SKM-1 treated with dmso at 0.1 percent for 144 hours (cell line): ENCODE measurements at regions not wholly inside any gene's neighbourhood (a gene's known extent, or its start where the extent isn't known, plus 50 kb on each side); places are given as distances from the start of the nearest gene placed in this dataset.

ENCODE experiments used
- DNase-seq: peaks from one replicate; lab custom pipeline; 2025; ENCODE audit not compliant: unreplicated experiment; lab: John Stamatoyannopoulos, UW

DNA sequence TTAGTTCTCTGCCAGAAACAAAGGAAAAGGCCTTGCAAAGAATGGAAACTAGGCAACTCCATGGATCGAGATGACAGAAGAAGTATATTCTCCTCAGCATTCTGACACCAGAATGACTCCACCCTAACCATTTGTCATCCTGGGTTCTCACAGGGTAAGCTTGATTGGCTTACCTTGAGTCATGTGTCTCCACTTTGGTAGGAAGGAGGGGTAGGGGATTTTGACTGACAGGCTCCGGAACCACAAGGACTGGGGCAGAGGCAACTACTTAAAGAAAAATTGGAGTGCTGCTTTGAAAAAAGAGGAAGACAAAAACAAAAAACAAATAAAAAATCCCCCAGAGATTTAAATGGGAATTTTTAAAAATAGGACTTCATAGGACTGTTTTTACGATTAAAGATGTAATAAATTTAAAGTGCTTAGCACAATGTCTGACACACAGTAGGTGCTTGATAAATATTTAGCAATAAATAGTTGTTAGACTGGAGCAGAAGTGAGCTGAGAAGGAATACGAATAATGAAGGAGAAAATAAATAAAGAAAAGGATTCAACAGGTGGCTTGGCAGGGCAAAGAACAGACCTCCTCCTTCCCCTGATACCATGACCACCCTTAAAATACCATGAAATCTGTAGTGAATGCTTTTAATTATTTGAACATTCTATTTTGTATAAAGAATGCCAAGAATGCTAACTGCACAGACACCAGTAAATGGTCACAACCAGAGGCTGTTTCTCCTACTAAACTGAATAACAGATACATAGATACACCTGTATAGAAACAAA lies 230.2 kb downstream of the CDCA7 start:
- no peak for DNase-seq

DNA sequence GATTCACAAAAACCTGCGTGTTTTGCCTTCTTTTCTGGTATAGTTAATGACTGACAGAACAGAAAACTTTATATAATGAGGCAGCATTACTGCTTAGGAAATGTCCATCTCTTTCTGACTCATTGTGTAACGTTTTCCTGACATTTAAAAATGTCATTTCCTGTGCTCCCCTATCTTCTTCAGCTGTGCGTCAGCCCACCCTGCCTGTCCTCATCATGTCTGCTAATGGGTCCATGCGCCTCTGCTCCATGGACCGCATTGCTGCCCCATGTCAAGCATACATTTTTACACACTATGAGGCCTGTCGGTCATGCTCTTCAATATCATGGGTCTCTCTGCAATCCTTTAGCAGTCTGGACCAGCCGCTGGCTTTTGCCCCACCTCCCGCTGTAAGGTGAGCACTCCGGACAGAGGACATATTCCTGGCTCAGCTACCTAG lies 234.3 kb downstream of the CDCA7 start:
- no peak for DNase-seq

DNA sequence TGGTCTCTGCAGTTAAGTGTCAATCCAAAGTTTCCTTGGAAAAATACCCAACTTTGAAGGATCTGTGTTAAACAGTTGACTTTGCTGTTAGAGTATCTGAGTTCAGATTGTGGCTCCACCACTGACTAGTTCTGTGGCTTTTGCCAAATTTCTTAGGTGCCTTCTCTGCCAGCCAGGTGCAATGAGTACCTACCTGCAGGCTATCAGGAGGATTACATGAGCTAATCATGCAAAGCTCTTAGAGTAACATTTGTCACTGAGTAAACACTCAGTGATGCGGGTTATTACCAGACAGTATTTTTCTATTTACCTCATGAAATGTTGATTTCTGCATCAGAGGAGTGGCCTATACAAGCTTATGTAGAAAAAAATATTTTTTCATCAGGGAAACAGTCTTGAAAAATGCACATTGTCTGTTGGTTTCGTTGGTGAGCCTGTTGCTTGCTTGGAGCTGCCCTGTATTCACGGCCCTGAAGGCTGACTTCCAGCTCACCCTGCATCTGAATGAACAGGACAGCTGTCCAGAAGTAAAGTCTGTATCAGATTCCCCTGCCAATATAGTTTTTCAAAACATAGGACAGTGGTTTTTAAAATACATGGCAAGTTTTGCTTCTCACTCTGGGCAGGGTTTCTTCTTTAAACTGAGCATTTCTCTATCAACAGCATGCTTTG lies 235.1 kb downstream of the CDCA7 start:
- no peak for DNase-seq

DNA sequence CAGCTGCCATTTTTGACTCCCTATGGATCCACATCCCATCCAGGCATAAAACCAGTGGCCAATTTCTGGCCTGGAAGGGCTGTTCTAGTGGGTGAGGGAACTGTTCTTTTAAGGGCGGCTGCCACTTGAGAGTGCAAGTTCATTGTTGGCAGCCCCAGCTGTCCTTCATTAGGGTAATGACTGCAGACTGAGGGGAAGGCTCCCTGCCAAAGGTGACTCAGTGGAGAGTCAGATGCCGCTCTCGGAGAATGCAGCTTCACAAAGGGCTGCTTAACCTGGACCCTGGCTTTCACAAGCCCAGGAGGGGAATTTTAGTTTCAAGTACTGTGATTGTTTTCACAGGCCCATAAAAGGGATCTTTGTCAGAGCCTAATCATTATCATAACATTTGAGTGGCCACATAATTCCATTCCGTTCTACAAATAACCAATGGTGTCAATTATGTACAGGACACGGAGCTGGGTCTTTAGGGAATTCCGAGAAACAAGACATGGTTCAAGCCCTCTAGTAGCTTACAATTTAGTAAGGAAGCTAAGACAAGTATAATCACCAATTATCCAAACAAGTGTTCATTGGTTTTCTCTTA lies 235.7 kb downstream of the CDCA7 start:
- DNase-seq: no peak

DNA sequence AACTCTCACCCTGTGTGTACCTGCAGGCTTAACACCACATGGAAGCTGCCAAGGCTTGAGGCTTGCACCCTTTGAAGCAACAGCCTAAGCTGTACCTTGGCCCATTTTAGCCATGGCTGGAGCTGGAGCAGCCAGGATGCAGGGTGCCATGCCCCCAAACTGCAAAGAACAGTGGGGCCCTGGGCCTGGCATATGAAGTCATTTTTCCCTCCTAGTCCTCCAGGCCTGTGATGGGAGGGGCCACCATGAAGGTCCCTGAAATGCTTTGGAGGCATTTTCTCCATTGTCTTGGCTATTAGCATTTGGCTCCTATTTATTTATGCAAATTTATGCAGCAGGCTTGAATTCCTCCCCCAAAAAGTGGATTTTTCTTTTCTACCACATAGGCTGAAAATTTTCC lies 238.4 kb downstream of the CDCA7 start:
- no peak for DNase-seq

DNA sequence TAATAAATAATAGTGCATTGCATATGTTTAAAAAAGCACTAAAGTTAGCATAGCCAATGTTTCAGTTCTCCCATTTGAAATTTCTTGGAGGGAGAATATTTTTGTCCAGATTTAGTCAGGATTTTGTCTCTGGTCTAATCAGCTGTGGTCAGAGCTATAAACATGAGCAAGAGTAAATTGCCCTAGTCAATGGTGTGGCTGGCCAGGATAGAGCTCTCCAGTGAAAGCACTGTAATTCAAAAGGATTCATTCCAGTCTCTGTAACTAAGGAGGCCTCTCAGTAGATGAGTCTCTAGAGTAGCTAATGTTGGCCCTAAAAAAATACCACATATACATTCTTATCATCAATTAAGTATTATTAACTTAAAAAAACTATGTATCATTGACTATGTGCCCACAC lies 241.6 kb downstream of the CDCA7 start:
- DNase-seq: no peak

DNA sequence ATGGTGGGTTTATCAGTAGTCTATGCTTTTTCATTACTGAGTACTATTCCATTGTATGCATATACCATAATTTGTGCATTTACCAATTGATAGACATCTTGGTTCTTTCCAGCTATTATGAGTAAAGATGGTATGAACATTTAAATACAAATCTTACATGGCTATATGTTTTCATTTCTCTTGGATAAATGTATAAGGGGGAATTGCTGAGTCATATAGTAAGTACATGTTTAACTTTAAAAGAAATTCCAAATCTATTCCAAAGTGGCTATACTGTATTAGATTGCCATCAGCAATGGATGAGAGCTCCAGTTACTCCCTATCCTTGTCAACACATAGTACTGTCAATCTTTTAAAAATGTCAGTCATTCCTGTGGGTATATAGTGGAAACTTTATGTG lies 243.9 kb downstream of the CDCA7 start:
- no peak for DNase-seq

DNA sequence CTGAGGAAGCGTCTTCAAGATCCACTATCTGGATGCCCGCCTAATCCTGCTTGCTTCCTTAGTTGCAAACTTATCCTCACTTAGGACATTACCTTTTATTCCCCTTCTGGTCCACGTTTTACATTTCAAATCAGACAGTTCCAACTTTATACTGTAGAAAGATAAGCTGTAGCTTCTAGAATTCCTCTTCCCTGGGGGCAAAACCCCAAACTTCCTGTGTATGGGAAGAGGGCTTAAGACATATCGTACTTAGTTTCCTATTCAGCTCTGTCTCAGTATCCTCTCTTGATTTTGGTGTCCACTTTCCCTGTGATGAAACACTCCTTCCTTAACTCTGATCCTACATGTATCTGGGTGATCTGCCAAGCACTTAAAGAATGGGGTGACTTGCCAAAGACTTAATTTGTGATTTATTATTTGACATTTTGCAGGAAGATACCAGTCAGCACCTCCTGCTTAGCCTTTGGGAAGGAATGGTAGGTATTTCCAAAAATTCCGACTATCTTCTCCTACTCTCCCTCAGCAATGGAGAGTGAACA lies 245.2 kb downstream of the CDCA7 start:
- no peak for DNase-seq

DNA sequence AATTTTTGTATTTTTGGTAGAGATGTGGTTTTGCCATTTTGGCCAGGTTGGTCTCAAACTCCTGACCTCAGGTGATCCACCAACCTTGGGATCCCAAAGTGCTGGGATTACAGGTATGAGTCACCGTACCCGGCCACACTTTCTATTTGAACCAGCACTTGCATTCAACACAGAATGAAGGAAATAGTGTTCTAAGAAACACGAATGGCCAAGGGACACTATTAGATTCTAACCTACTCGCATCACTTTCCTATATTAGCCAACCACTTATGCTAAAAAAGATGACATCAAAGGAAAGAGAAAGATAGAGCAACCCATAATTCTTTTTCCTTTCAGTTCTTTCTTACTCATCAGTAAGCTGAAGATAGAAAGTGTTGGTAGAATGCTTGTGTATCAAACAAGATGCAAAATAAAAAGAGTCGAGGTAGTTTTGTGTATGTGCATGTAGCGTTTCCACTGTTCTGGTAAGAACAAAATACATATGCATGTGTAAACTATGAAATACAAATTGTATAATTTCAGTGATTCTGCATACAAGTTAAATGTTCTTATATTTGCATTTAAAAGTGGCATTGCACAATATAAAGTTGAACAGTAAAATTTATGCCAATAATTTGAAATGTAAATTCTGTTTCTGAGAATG lies 247.6 kb downstream of the CDCA7 start:
- DNase-seq: no peak

DNA sequence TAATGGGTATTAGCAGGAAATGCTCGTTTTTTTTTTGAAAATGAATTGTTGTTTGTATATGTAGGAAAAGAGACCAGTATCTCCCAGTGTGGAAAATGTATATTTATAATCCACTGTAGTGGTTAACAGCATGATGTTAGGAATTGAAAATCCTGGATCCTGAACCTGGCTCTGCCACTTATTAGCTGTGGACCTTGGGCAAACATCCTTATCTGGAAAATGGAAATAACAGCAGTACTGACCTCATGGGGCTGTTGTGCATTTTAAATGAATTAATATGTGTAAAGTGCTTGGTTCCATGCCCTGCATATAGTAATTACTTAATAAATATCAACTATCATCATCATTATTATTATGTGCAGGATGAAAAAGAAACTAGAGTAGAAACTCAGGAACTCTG lies 251.3 kb downstream of the CDCA7 start:
- DNase-seq: no peak

DNA sequence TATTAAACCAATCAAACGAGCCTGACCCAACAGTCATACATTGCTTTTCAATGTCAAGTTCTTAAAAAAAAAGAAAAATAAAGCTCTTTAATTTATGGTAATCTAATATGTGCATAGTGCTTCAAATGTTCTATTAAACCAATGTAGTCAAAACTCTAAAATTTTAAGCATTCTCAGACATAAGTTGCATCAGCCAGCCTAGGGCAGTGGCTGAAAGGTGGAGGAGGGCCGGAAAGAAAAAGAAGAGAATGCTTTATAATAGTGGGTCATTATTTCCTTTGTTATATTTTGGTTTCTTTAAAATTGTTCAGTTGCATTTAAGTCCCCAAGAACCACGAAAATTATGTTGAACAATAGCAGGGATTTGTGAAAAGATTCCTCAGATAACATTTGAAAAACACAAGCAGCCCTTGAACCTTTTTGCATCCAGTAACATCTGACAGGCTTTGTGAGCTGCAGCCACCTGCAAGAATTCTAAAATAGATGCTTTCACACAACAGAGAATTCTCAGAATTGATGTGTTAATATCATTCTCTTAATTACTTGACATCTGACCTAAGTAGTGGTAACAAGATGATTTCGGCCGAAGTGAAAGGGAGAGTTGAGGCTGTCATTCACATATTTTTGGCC lies 252.1 kb downstream of the CDCA7 start:
- DNase-seq: no peak

DNA sequence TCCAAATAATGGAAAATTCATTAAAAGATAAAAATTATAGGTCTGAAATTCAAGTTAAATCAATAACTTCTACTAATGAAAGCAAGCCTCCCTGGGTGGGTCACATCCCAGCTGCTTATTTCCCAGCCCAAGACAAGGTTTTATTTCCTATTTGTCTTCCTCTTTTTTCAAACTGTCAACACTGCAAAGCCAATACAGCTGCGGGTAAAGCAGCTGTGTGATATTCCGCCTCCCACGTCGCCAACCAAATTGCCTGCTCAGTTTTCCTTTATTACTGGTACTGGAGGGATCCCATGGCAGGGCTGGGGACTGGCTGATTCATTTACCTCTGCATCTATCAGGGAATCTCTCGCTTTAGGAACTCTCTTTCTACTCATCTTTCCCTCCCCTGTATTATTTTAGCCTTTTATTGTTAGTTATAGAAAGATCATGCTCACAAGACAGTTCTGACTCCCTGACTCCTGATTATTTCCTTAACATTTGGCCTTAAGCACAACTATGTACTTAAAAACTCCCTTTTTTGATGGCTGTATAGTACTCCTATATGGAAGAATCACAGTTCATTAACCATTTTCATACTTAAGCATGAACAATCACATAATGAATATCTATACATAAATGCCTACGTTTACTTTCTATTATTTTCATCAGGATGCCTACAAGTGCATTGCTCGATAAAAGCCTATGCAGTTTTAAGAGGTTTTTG lies 253.1 kb downstream of the CDCA7 start:
- no peak for DNase-seq

DNA sequence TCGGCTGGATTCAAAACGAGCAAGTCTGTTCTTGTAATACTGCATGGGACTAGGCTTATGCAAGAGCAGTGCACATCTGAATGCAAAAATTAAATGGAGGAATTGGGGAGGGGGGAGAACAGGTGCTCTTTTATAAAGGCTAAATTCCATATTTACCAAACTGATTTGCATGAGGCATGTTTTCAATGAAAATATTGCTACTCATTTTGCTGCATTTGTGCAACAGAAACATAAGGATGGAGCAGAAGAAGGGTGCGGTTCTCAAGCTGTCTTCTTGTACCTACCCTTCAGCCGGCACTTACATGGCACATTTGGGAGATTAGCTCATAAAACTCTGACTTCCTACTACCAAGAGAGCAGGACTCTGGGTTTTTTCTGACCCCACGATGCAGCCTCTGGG lies 256.4 kb downstream of the CDCA7 start:
- DNase-seq: no peak

DNA sequence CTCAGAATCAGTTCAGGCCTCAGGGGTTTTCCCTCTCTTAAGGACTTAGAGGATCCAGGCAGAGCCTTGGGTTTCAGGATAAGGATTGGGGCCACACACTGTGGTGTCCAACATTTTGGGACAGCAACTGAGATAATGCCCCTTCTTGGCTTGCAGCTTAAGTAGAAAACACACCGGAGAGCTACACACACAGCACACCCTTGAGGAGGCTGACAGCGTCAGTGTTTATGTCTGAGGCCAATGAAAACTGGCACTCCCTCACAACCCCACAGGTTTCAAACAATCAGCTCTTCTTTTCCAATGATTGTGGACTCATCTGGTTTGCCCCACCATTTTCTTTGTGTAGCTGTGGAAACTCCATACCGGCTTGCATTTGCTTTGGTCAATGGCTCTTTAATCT lies 257.7 kb downstream of the CDCA7 start:
- DNase-seq: no peak

DNA sequence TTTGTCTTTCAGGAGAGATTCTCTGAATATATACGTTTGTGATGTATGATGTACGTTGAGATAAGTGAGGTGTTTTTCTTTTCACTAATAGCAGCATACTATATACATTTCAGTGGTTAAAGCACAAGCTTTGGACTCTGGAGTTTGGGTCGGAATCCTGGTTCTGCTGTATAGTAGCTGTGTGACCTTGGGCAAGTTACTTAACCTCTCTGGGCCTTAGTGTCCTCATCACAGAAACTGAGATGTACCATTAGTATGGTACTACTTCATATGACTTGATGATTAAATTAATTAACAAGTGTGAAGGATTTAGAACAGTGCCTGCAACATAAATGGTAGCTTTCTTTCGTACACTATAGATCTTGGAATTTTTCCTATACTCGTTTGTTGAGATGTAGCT lies 258.7 kb downstream of the CDCA7 start:
- DNase-seq: no peak

DNA sequence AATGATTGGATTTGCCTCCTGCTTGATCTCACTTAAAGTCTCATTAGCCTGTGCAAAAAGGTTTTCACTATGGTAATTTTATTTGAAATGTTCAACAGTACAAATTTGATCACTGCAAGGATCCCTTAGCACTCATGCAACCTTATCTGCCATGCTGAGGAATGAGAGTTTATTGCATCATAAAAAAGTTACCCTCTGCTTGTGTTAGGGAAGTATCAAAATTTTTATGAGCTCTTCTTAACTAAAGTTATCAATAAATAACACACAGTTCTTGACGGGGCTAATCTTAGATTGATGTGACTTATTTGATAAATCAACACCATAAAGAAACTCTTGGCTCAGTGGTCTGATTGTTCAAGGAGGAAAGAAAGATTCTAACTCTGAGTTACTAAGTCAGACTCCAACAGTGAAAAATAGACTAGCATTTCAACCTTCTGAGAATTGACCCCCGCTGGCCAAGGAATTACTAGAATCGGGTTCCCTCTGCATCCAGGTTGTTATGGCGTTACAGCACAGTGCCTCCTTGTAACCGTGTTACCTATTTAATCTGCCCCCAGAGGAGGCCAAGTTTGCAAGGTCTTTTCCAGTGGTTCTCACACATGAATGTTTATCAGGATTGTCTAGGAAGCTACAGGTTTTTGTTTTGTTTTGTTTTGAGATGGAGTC lies 259.7 kb downstream of the CDCA7 start:
- no peak for DNase-seq

DNA sequence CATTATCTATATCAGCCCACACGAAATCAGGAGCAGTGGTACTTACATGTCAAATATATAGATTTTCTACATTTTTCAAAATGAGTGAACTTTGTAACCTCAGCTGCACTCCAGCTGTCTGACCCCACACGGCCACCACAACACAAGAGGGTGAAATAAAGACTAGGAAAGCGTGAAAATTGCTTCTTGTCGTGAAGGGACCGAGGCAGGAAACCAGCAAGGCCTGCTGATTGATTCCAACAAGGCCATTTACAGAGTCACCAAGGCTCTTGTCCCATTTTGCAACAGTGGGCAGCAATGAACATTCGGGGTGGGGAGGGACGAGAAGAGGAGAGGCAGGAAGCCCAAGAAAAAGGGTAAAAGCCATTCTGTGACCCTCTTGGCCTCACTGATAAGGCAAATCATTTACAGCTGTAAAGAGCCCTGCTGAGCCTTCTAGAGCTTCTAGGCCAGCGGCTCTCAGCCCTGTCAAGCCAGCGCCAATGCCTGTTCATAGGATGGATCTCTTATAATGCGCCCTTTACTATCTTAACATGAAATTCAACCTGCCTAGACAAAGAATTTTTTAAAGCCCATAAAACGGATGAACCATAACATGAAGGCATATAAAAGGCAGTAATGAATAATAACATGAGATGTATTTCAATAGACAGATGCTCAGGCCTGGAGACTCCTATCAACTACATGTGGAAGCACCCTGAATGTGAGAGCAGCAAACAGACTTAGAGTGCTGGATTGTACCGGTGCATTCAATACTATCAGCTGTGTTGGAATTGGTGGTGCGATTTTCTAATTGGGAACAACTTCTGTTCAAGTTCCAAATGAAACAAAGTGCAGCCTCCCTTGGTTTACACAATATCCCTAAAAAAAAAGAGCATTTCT lies 269.0 kb downstream of the CDCA7 start:
- no peak for DNase-seq

DNA sequence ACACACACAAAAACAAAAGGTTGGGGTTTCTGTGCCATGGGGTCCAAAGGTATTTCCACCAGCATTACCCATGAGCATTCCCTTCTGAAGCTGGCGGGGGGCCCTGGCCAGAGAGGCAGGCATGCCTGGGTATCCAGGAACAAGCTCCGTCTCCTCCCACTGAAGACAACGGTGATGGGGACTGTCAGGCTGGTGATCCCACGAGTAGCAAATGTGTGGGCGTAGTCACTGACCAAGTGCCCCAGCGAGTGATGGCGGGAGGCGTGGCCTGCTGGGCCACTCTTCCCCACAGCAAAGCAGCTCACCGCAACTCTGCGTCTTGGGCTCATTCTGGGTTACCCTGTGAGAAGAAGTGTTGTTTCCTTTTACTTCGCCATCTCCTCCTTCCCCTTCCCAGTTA lies 270.6 kb downstream of the CDCA7 start:
- DNase-seq: no peak

DNA sequence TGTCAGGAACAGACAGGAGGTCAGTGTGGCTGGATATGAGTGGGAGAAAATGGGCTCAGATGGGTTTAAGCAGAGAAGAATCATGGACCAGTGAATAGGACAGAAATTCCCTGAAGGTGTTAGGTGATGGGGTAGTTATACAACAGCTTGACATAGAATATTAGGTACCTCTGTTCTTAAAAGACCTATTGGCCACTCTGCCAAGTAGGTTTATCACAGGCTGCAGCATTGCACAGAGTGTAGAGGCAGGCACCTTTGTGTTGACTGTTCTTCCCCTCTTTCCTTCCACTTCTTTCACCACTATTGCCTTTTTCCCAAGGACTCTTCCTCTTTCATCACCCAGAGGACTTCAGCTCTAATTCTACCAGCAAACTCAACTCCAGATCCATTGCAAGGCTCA lies 274.4 kb downstream of the CDCA7 start:
- DNase-seq: no peak
